Prostate gland (tissue), 2 donors: ENCODE measurements at regions not wholly inside any gene's neighbourhood (a gene's known extent, or its start where the extent isn't known, plus 50 kb on each side); places are given as distances from the start of the nearest gene placed in this dataset.

Experiments
- DNase-seq: peaks from one replicate; pipeline ENCODE4 v3.0.0-alpha.2; 2019; ENCODE audit warnings: low spot score
- H3K27ac ChIP-seq, 2 donors: fragments of 200-600 bp; sonication (generic); 2 replicates each; pipeline ENCODE4 v1.5.1; 2017 to 2019
- H3K27me3 ChIP-seq: fragments of 200-600 bp; sonication (generic); replicated peaks from 2 replicates; pipeline ENCODE4 v1.5.1; 2019; ENCODE audit not compliant: insufficient read depth
- H3K36me3 ChIP-seq, 2 donors: fragments of 200-600 bp; sonication (generic); 1 replicate in 1 of 2; 2 replicates in 1 of 2; pipeline versions ENCODE4 v1.5.1 to v1.8.1; 2017 to 2019
- H3K4me1 ChIP-seq: fragments of 200-600 bp; sonication (generic); replicated peaks from 2 replicates; pipeline ENCODE4 v1.5.1; 2019
- H3K4me3 ChIP-seq, 2 donors: fragments of 200-600 bp; sonication (generic); 2 replicates each; pipeline ENCODE4 v1.5.1; 2017 to 2019
- H3K9me3 ChIP-seq: fragments of 200-600 bp; sonication (generic); 2 replicates; pipeline ENCODE4 v1.5.1; 2017
- POLR2A ChIP-seq: fragments of 450-650 bp; IDR thresholded peaks from one replicate; pipeline ENCODE4 v1.6.1; 2016; ENCODE audit warnings: antibody characterized with exemption, mild to moderate bottlenecking
- POLR2AphosphoS5 ChIP-seq: sonication (generic); formaldehyde crosslinking; IDR thresholded peaks from one replicate; pipeline ENCODE4 v1.6.1; 2017; ENCODE audit warnings: antibody characterized with exemption
- WGBS: methylation state at CpG from one replicate; pipeline ENCODE4 v1.1.5; 2018; 5-methylcytosine and 5-hydroxymethylcytosine counted together
- intact Hi-C: fragments of 100-400 bp; cut with DNase I; formaldehyde crosslinking; loops from one replicate; pipeline ENCODE4 v1.14.2; 2022
- TF ChIP-seq, protein P1 (sequence below), 4 experiments: fragments of 200-600 bp in 2 of 4; fragments of 450-650 bp in 2 of 4; sonication (generic) in 2 of 4; IDR thresholded peaks; 1 replicate in 3 of 4; 2 replicates in 1 of 4; pipeline ENCODE4 v1.5.1; 2016 to 2019; ENCODE audit warnings: antibody characterized with exemption in 4 of 4, mild to moderate bottlenecking in 2 of 4, moderate library complexity in 2 of 4

DNA sequence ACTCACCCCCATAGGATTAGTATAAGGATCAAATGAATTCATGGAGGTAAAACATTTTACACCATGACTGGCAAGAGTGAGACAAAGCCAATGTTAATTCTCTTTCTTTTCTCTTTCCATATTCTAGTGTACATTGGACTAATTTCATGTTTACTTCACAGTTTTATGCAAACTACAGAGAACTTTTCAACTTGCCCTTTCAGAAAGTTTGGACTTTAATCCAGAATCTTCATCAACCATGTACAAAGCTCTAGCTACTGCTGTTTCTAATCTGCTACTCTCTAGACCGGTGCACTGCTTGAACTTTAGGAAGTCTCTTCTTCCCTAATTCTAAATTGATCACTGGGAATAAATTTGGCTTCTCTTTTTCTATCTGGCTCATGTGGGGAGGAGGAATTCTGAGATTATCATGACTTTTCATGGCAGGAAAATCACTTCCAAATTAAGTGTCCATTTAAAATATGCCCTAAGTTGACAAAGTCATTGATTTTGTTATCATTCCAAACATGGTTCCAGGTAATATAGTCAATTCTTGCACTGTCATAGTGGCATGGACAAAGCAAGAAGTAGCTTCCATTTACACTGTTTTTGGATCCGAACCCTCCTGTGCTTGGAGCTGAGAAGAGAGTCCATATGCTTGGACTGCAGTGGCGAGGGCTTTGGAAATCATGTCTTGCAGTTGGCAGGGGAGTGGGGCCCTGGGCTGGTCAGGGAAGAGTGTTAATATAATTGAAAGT lies 903.3 kb downstream of the CCSER2 start:
- intact Hi-C loops, result no loop called here

DNA sequence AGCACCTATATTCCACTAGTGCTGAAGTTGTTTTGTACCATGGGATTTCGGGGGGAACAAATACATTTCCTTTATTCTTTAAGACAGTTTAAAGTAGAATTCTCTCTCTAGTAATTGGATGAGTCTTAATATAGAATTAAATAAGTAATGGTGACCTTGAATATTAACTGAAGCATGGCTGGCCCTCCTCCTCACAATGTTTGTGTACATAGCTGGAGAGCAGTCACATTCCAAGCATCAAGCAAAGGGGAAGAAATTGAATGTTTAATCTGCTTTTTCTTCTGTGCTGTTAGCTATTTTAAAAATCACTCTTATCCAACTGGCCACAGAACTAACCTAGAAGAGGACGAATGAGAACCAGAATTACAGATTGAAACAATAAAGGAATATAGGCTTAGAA lies 906.9 kb downstream of the CCSER2 start:
- intact Hi-C loops, result no loop called here
- Histone ChIP-seq H3K27ac (no peak overlapping the region), H3K9me3 (no peaks in the 10 kb centered on the region), H3K4me3 (no peak overlapping the region), H3K36me3 (no peaks in the 10 kb centered on the region), H3K4me1 (no peaks in the 10 kb centered on the region), H3K27me3 (peaks cover 2% of the 10 kb centered on the region)
- WGBS, result 68% methylated on average over 2 of the region's 2 CpGs
- DNase-seq, result no peak
- TF ChIP-seq, protein P1, sequence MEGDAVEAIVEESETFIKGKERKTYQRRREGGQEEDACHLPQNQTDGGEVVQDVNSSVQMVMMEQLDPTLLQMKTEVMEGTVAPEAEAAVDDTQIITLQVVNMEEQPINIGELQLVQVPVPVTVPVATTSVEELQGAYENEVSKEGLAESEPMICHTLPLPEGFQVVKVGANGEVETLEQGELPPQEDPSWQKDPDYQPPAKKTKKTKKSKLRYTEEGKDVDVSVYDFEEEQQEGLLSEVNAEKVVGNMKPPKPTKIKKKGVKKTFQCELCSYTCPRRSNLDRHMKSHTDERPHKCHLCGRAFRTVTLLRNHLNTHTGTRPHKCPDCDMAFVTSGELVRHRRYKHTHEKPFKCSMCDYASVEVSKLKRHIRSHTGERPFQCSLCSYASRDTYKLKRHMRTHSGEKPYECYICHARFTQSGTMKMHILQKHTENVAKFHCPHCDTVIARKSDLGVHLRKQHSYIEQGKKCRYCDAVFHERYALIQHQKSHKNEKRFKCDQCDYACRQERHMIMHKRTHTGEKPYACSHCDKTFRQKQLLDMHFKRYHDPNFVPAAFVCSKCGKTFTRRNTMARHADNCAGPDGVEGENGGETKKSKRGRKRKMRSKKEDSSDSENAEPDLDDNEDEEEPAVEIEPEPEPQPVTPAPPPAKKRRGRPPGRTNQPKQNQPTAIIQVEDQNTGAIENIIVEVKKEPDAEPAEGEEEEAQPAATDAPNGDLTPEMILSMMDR (IDR thresholded peaks at IDR 0.05), result no peak
- TF ChIP-seq POLR2AphosphoS5, result no peak
- TF ChIP-seq POLR2A, result no peak

More for the DNA sequence above, 903.3 kb downstream of the CCSER2 start:
- 73% methylated on average over 3 of the region's 3 CpGs for WGBS
- no peak overlapping the region for H3K27ac ChIP-seq
- DNase-seq, result no peak
- H3K36me3 ChIP-seq, result no peaks in the 10 kb centered on the region
- no peaks in the 10 kb centered on the region for H3K9me3 ChIP-seq
- H3K4me3 ChIP-seq, result no peak overlapping the region
- H3K27me3 ChIP-seq, result no peaks in the 10 kb centered on the region
- TF ChIP-seq, protein P1 (IDR thresholded peaks at IDR 0.05), result no peak
- peak; percentile 32 for TF ChIP-seq POLR2AphosphoS5
- TF ChIP-seq POLR2A, result no peak
- no peaks in the 10 kb centered on the region for H3K4me1 ChIP-seq

GRCh38 chr10:85238676-85239075 lies 910.3 kb downstream of the CCSER2 start:
- Histone ChIP-seq H3K4me3 (no peak overlapping the region), H3K9me3 (no peaks in the 10 kb centered on the region), H3K27me3 (peaks cover 2% of the 10 kb centered on the region), H3K36me3 (no peaks in the 10 kb centered on the region), H3K27ac (no peak overlapping the region), H3K4me1 (no peaks in the 10 kb centered on the region)
- 93% methylated on average over 13 of the region's 13 CpGs for WGBS
- DNase-seq, result no peak
- TF ChIP-seq POLR2AphosphoS5 (no peak), POLR2A (no peak)
- TF ChIP-seq, protein P1 (IDR thresholded peaks at IDR 0.05), result no peak
- intact Hi-C loops, result no loop called here

- intact Hi-C loops, result no loop called here
- no peaks in the 10 kb centered on the region for H3K36me3 ChIP-seq
- peaks cover 3% of the 10 kb centered on the region for H3K4me1 ChIP-seq
- no peak overlapping the region for H3K27ac ChIP-seq
- H3K4me3 ChIP-seq, result no peak overlapping the region
- WGBS, result 87% methylated on average over 5 of the region's 5 CpGs
- DNase-seq, result no peak
- H3K27me3 ChIP-seq, result no peaks in the 10 kb centered on the region
- TF ChIP-seq POLR2A (no peak), POLR2AphosphoS5 (no peak)
- TF ChIP-seq, protein P1 (IDR thresholded peaks at IDR 0.05), result no peak
- H3K9me3 ChIP-seq, result no peaks in the 10 kb centered on the region
Measured at GRCh38 chr10:85250304-85250703, 921.9 kb downstream of the CCSER2 start.

GRCh38 chr10:85256481-85256880 lies 928.1 kb downstream of the CCSER2 start:
- WGBS, result 86% methylated on average over 5 of the region's 5 CpGs
- intact Hi-C loops, result no loop called here
- H3K4me3 ChIP-seq, result no peak overlapping the region
- no peak for DNase-seq
- TF ChIP-seq POLR2AphosphoS5 (no peak), POLR2A (no peak)
- TF ChIP-seq, protein P1 (IDR thresholded peaks at IDR 0.05), result no peak
- no peak overlapping the region for H3K27ac ChIP-seq
- no peaks in the 10 kb centered on the region for H3K4me1 ChIP-seq
- no peaks in the 10 kb centered on the region for H3K36me3 ChIP-seq
- H3K27me3 ChIP-seq, result no peaks in the 10 kb centered on the region
- H3K9me3 ChIP-seq, result no peaks in the 10 kb centered on the region
